SK-N-SH treated with all-trans-retinoic acid at 6 μM for 48 hours (cell line): ENCODE measurements at regions not wholly inside any gene's neighbourhood (a gene's known extent, or its start where the extent isn't known, plus 50 kb on each side); places are given as distances from the start of the nearest gene placed in this dataset.

Experiments
- ATAC-seq: fragments of 200-7000 bp; cut with Tn5 transposase; 3 replicates; pipeline ENCODE4 v1.9.1; 2020; ENCODE audit warnings: mild to moderate bottlenecking, moderate library complexity
- ARNTL ChIP-seq: fragments of 450-650 bp; formaldehyde crosslinking; IDR thresholded peaks from 2 replicates; pipeline ENCODE4 v1.5.0; 2020; ENCODE audit warnings: low read depth, mild to moderate bottlenecking, moderate library complexity, borderline replicate concordance
- BACH2 ChIP-seq: fragments of 250-450 bp; sonication (Bioruptor Pico); IDR thresholded peaks from 2 replicates; pipeline ENCODE4 v1.9.0; 2021; ENCODE audit warnings: mild to moderate bottlenecking, borderline replicate concordance
- CREB5 ChIP-seq: fragments of 250-450 bp; sonication (Bioruptor Pico); IDR thresholded peaks from 2 replicates; pipeline ENCODE4 v1.5.1; 2020; ENCODE audit warnings: low read depth, mild to moderate bottlenecking, moderate library complexity
- CSDC2 ChIP-seq: fragments of 250-450 bp; sonication (Bioruptor Pico); IDR thresholded peaks from 2 replicates; pipeline ENCODE4 v1.5.0; 2020; ENCODE audit warnings: mild to moderate bottlenecking, moderate library complexity
- ESRRG ChIP-seq: fragments of 250-450 bp; sonication (Bioruptor Pico); IDR thresholded peaks from 2 replicates; pipeline ENCODE4 v1.6.1; 2021; ENCODE audit warnings: mild to moderate bottlenecking
- GLIS3 ChIP-seq: fragments of 250-450 bp; sonication (Bioruptor Pico); IDR thresholded peaks from 2 replicates; pipeline ENCODE4 v1.5.0; 2020; ENCODE audit warnings: mild to moderate bottlenecking, moderate library complexity
- ISL1 ChIP-seq: fragments of 250-450 bp; sonication (Bioruptor Pico); IDR thresholded peaks from 2 replicates; pipeline ENCODE4 v2.1.2; 2022; ENCODE audit warnings: mild to moderate bottlenecking, moderate library complexity
- PPARA ChIP-seq: fragments of 250-450 bp; sonication (Bioruptor Pico); IDR thresholded peaks from 2 replicates; pipeline ENCODE4 v1.5.0; 2020; ENCODE audit warnings: mild to moderate bottlenecking, borderline replicate concordance
- RARB ChIP-seq: fragments of 250-450 bp; sonication (Bioruptor Pico); IDR thresholded peaks from 2 replicates; pipeline ENCODE4 v1.8.0; 2021; ENCODE audit warnings: mild to moderate bottlenecking, moderate library complexity
- TCF4 ChIP-seq: fragments of 250-450 bp; sonication (Bioruptor Pico); IDR thresholded peaks from 2 replicates; pipeline ENCODE4 v1.8.0; 2021; ENCODE audit warnings: mild to moderate bottlenecking, moderate library complexity, borderline replicate concordance
- TOX ChIP-seq: fragments of 250-450 bp; sonication (Bioruptor Pico); IDR thresholded peaks from 2 replicates; pipeline ENCODE4 v1.8.0; 2021; ENCODE audit warnings: mild to moderate bottlenecking, moderate library complexity, borderline replicate concordance
- TSHZ2 ChIP-seq: fragments of 250-450 bp; sonication (Bioruptor Pico); IDR thresholded peaks from 2 replicates; pipeline ENCODE4 v1.5.0; 2020; ENCODE audit warnings: mild to moderate bottlenecking, moderate library complexity
- ZC3H10 ChIP-seq: fragments of 250-450 bp; sonication (Bioruptor Pico); IDR thresholded peaks from 2 replicates; pipeline ENCODE4 v1.5.1; 2021; ENCODE audit warnings: mild to moderate bottlenecking, moderate library complexity
- ZFP3 ChIP-seq: fragments of 250-450 bp; sonication (Bioruptor Pico); IDR thresholded peaks from 2 replicates; pipeline ENCODE4 v1.5.0; 2020; ENCODE audit warnings: mild to moderate bottlenecking, moderate library complexity
- ZFP30 ChIP-seq: fragments of 450-650 bp; formaldehyde crosslinking; IDR thresholded peaks from 2 replicates; pipeline ENCODE4 v1.5.0; 2022; ENCODE audit warnings: mild to moderate bottlenecking, moderate library complexity
- ZNF565 ChIP-seq: fragments of 450-650 bp; formaldehyde crosslinking; conservative IDR thresholded peaks from 2 replicates; pipeline ENCODE4 v1.5.0; 2020; ENCODE audit warnings: low read depth, mild to moderate bottlenecking, moderate library complexity
- ZNF70 ChIP-seq: fragments of 450-650 bp; formaldehyde crosslinking; IDR thresholded peaks from 2 replicates; pipeline ENCODE4 v1.5.0; 2020; ENCODE audit warnings: mild to moderate bottlenecking, moderate library complexity
- ZNF8 ChIP-seq: fragments of 450-650 bp; formaldehyde crosslinking; IDR thresholded peaks from 2 replicates; pipeline ENCODE4 v1.5.0; 2020; ENCODE audit warnings: mild to moderate bottlenecking, moderate library complexity
- TF ChIP-seq, protein P1 (sequence below): fragments of 250-450 bp; sonication (Bioruptor Pico); IDR thresholded peaks from 2 replicates; pipeline ENCODE4 v1.8.0; 2021; ENCODE audit warnings: low read depth, mild to moderate bottlenecking, moderate library complexity, borderline replicate concordance
- TF ChIP-seq, protein P2 (sequence below): fragments of 250-450 bp; sonication (Bioruptor Pico); IDR thresholded peaks from 2 replicates; pipeline ENCODE4 v1.5.1; 2021; ENCODE audit warnings: mild to moderate bottlenecking, moderate library complexity

GRCh38 chr15:85879334-85880163, 84.8 kb upstream of the KLHL25 start (continued):
- TF ChIP-seq, protein P1, sequence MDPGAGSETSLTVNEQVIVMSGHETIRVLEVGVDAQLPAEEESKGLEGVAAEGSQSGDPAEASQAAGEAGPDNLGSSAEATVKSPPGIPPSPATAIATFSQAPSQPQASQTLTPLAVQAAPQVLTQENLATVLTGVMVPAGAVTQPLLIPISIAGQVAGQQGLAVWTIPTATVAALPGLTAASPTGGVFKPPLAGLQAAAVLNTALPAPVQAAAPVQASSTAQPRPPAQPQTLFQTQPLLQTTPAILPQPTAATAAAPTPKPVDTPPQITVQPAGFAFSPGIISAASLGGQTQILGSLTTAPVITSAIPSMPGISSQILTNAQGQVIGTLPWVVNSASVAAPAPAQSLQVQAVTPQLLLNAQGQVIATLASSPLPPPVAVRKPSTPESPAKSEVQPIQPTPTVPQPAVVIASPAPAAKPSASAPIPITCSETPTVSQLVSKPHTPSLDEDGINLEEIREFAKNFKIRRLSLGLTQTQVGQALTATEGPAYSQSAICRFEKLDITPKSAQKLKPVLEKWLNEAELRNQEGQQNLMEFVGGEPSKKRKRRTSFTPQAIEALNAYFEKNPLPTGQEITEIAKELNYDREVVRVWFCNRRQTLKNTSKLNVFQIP (CRISPR knock-in tag), result no peak
- TF ChIP-seq BACH2 (CRISPR knock-in tag), result no peak
- TF ChIP-seq ZNF70 (CRISPR knock-in tag), result no peak
- no peak for TF ChIP-seq RARB (CRISPR knock-in tag)
- TF ChIP-seq ZFP30 (CRISPR knock-in tag), result no peak
- TF ChIP-seq GLIS3, result no peak
- TF ChIP-seq ESRRG (CRISPR knock-in tag), result no peak

- no peak for TF ChIP-seq TSHZ2 (CRISPR knock-in tag)
- no peak for TF ChIP-seq ZNF565
- TF ChIP-seq CSDC2 (CRISPR knock-in tag), result no peak
- TF ChIP-seq ZC3H10 (CRISPR knock-in tag), result no peak
- TF ChIP-seq ESRRG (CRISPR knock-in tag), result no peak
- TF ChIP-seq ZNF70 (CRISPR knock-in tag), result no peak
- no peak for TF ChIP-seq CREB5 (CRISPR knock-in tag)
- TF ChIP-seq ZNF8 (CRISPR knock-in tag), result no peak
- TF ChIP-seq, protein P2, sequence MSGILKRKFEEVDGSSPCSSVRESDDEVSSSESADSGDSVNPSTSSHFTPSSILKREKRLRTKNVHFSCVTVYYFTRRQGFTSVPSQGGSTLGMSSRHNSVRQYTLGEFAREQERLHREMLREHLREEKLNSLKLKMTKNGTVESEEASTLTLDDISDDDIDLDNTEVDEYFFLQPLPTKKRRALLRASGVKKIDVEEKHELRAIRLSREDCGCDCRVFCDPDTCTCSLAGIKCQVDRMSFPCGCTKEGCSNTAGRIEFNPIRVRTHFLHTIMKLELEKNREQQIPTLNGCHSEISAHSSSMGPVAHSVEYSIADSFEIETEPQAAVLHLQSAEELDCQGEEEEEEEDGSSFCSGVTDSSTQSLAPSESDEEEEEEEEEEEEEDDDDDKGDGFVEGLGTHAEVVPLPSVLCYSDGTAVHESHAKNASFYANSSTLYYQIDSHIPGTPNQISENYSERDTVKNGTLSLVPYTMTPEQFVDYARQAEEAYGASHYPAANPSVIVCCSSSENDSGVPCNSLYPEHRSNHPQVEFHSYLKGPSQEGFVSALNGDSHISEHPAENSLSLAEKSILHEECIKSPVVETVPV (CRISPR knock-in tag), result no peak
- no peak for TF ChIP-seq ARNTL (CRISPR knock-in tag)
- TF ChIP-seq ZFP3 (CRISPR knock-in tag), result no peak
- TF ChIP-seq ISL1 (CRISPR knock-in tag), result no peak
- no peak for TF ChIP-seq TCF4 (CRISPR knock-in tag)
- TF ChIP-seq BACH2 (CRISPR knock-in tag), result no peak
- TF ChIP-seq, protein P1 (CRISPR knock-in tag), result no peak
- TF ChIP-seq, all 23 proteins: peak for 0
These were observed 85.9 kb upstream of the KLHL25 start for GRCh38 chr15:85880501-85881190.

DNA sequence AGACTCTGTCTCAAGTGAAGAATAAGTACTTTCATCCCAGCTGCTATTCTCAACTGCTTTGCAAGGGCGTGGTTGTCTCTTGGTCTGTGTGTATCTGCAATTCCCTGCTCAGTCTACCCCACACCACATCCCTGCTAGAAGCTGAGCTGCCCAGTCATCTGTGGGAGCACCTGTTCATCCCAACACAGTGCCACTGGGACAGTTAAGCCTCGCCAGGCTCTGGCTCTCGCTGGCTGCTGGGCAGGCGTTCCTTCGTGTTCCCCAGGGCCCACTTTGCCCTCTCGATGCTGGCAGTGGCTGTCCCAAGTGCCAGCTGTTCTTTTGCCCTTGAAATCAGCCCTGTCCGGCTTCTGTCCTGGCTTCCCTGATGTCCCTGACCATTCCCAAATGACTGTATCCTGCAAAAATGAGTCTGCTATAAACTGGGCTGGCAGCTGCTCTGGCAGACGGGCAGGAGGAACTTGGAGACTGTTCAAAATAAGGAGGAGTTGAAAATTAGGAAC, 91.6 kb upstream of the KLHL25 start:
- no peak for ATAC-seq
- no peak for TF ChIP-seq RARB (CRISPR knock-in tag)
- TF ChIP-seq, protein P2 (CRISPR knock-in tag), result no peak
- no peak for TF ChIP-seq CREB5 (CRISPR knock-in tag)
- no peak for TF ChIP-seq ZFP30 (CRISPR knock-in tag)
- no peak for TF ChIP-seq PPARA (CRISPR knock-in tag)
- no peak for TF ChIP-seq TOX (CRISPR knock-in tag)
- TF ChIP-seq TCF4 (CRISPR knock-in tag), result no peak
- TF ChIP-seq ESRRG (CRISPR knock-in tag), result no peak
- TF ChIP-seq TSHZ2 (CRISPR knock-in tag), result no peak

More at GRCh38 chr15:85880501-85881190, 85.9 kb upstream of the KLHL25 start:
- no peak for ATAC-seq
